ENCODE measurements at regions not wholly inside any gene's neighbourhood (a gene's known extent, or its start where the extent isn't known, plus 50 kb on each side); places are given as distances from the start of the nearest gene placed in this dataset.

- H3K4me1 ChIP-seq (ENCODE audit: insufficient read depth, poor library complexity, severe bottlenecking) = no peaks in the 10 kb centered on the region
Measured at GRCh38 chr4:13054420-13054970, 429.6 kb downstream of the RAB28 start.

DNA sequence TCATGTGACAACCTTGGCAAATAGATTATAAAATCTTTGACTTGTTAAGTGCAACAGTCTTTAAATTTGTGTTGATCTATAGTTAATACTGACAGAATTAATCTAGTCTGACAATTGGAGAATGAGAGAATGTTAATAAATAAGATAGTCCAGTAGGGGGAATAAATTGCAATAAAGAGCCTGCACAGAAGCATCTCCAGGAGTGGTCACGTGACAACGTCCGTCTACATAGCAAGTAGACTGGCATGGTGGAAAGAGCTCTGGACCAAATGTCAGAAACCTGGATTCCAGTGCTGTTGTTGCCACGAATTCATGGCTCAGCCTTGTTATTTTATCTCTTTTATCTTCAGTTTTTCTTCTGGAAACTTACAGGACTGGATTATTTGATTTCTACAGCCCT lies 436.5 kb downstream of the RAB28 start:
- H3K4me3 ChIP-seq (ENCODE audit: severe bottlenecking) = no peak overlapping the region
- ATAC-seq (ENCODE audit: low read depth) = no peak
- no peaks in the 10 kb centered on the region for H3K36me3 ChIP-seq (ENCODE audit: low read depth)
- no peak overlapping the region for H3K27ac ChIP-seq (ENCODE audit: poor library complexity, severe bottlenecking)
- H3K9me3 ChIP-seq (ENCODE audit: severe bottlenecking) = no peaks in the 10 kb centered on the region
- TF ChIP-seq, protein P1, sequence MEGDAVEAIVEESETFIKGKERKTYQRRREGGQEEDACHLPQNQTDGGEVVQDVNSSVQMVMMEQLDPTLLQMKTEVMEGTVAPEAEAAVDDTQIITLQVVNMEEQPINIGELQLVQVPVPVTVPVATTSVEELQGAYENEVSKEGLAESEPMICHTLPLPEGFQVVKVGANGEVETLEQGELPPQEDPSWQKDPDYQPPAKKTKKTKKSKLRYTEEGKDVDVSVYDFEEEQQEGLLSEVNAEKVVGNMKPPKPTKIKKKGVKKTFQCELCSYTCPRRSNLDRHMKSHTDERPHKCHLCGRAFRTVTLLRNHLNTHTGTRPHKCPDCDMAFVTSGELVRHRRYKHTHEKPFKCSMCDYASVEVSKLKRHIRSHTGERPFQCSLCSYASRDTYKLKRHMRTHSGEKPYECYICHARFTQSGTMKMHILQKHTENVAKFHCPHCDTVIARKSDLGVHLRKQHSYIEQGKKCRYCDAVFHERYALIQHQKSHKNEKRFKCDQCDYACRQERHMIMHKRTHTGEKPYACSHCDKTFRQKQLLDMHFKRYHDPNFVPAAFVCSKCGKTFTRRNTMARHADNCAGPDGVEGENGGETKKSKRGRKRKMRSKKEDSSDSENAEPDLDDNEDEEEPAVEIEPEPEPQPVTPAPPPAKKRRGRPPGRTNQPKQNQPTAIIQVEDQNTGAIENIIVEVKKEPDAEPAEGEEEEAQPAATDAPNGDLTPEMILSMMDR (IDR thresholded peaks at IDR 0.05; ENCODE audit: poor library complexity, severe bottlenecking) = no peak
- DNase-seq (ENCODE audit: low spot score) = no peak
- H3K27me3 ChIP-seq (ENCODE audit: insufficient read depth, poor library complexity, severe bottlenecking) = no peaks in the 10 kb centered on the region
- no peaks in the 10 kb centered on the region for H3K4me1 ChIP-seq (ENCODE audit: insufficient read depth, poor library complexity, severe bottlenecking)

More at GRCh38 chr4:13054420-13054970, 429.6 kb downstream of the RAB28 start:
- Histone ChIP-seq H3K9me3 (ENCODE audit: severe bottlenecking) (no peaks in the 10 kb centered on the region), H3K4me3 (ENCODE audit: severe bottlenecking) (no peak overlapping the region), H3K27ac (ENCODE audit: poor library complexity, severe bottlenecking) (no peak overlapping the region), H3K36me3 (ENCODE audit: low read depth) (no peaks in the 10 kb centered on the region), H3K27me3 (ENCODE audit: insufficient read depth, poor library complexity, severe bottlenecking) (no peaks in the 10 kb centered on the region)
- no peak for DNase-seq (ENCODE audit: low spot score)
- TF ChIP-seq, protein P1 (IDR thresholded peaks at IDR 0.05; ENCODE audit: poor library complexity, severe bottlenecking) = no peak
- no peak for ATAC-seq (ENCODE audit: low read depth)

DNA sequence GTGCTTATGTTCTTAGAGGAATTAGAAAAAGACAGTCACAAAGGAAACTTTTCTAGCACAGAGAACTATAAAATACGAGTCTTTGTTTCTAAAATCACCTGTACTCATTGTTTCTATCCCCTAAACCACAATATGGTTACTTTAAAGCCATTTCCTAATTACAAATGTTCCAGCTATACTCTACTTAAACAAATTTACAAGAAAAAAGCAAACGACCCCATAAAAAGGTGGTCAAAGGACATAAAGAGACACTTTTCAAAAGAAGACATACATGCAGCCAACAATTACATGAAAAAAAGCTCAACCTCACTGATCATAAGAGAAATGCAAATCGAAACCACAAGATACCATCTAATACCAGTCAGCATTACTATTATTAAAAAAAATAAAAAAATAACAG lies 447.3 kb downstream of the RAB28 start:
- ATAC-seq (ENCODE audit: low read depth) (no peak), DNase-seq (ENCODE audit: low spot score) (no peak)
- Histone ChIP-seq H3K36me3 (ENCODE audit: low read depth) (no peaks in the 10 kb centered on the region), H3K27me3 (ENCODE audit: insufficient read depth, poor library complexity, severe bottlenecking) (no peaks in the 10 kb centered on the region), H3K4me3 (ENCODE audit: severe bottlenecking) (no peak overlapping the region), H3K4me1 (ENCODE audit: insufficient read depth, poor library complexity, severe bottlenecking) (no peaks in the 10 kb centered on the region), H3K9me3 (ENCODE audit: severe bottlenecking) (no peaks in the 10 kb centered on the region), H3K27ac (ENCODE audit: poor library complexity, severe bottlenecking) (no peak overlapping the region)
- TF ChIP-seq, protein P1 (IDR thresholded peaks at IDR 0.05; ENCODE audit: poor library complexity, severe bottlenecking) = no peak

- no peaks in the 10 kb centered on the region for H3K4me1 ChIP-seq (ENCODE audit: insufficient read depth, poor library complexity, severe bottlenecking)
- no peak overlapping the region for H3K4me3 ChIP-seq (ENCODE audit: severe bottlenecking)
- H3K9me3 ChIP-seq (ENCODE audit: severe bottlenecking) = no peaks in the 10 kb centered on the region
- H3K27me3 ChIP-seq (ENCODE audit: insufficient read depth, poor library complexity, severe bottlenecking) = no peaks in the 10 kb centered on the region
- DNase-seq (ENCODE audit: low spot score) = no peak
- ATAC-seq (ENCODE audit: low read depth) = no peak
- TF ChIP-seq, protein P1 (IDR thresholded peaks at IDR 0.05; ENCODE audit: poor library complexity, severe bottlenecking) = no peak
- H3K36me3 ChIP-seq (ENCODE audit: low read depth) = no peaks in the 10 kb centered on the region
- no peak overlapping the region for H3K27ac ChIP-seq (ENCODE audit: poor library complexity, severe bottlenecking)
Measured at GRCh38 chr4:13032936-13033335, 451.2 kb downstream of the RAB28 start.

All from RWPE2 (cell line).